GM23338 (cell line): ENCODE measurements at regions not wholly inside any gene's neighbourhood (a gene's known extent, or its start where the extent isn't known, plus 50 kb on each side); places are given as distances from the start of the nearest gene placed in this dataset.

Source experiments
- CREB1 ChIP-seq: fragments of 250-450 bp; sonication (Bioruptor Pico); IDR thresholded peaks from 2 replicates; pipeline ENCODE4 v1.5.0; 2020; ENCODE audit warnings: low read depth, mild to moderate bottlenecking, moderate library complexity
- CTCF ChIP-seq, 2 experiments: fragments of 200-600 bp in 1 of 2; sonication (generic) in 1 of 2; conservative IDR thresholded peaks; 2 replicates each; pipeline versions ENCODE4 v1.5.1 to v1.6.1; 2016 to 2017; ENCODE audit warnings: antibody characterized with exemption in 2 of 2, low read depth in 2 of 2, mild to moderate bottlenecking in 2 of 2, moderate library complexity in 1 of 2
- EZH2 ChIP-seq: fragments of 200-600 bp; sonication (generic); IDR thresholded peaks from one replicate; pipeline ENCODE4 v1.8.0; 2017; ENCODE audit warnings: antibody characterized with exemption, mild to moderate bottlenecking, low read depth; ENCODE audit not compliant: unreplicated experiment
- JUNB ChIP-seq: IDR thresholded peaks from one replicate; pipeline ENCODE4 v1.6.1; 2016; ENCODE audit warnings: antibody characterized with exemption; ENCODE audit not compliant: unreplicated experiment
- POLR2AphosphoS5 ChIP-seq: IDR thresholded peaks from 2 replicates; pipeline ENCODE4 v1.6.1; 2016; ENCODE audit warnings: antibody characterized with exemption, low read depth
- REST ChIP-seq: IDR thresholded peaks from one replicate; pipeline ENCODE4 v1.6.1; 2018; ENCODE audit warnings: antibody characterized with exemption; ENCODE audit not compliant: unreplicated experiment

- TF ChIP-seq CTCF (conservative IDR thresholded peaks at IDR 0.05; ENCODE audit: low read depth in 2 of 2): no peak
- TF ChIP-seq POLR2AphosphoS5: no peak
- no peak for TF ChIP-seq REST
- no peak for TF ChIP-seq JUNB
- no peak for TF ChIP-seq CREB1 (CRISPR knock-in tag)
- no peak for TF ChIP-seq EZH2
These were observed 336.0 kb downstream of the CCDC85A start for GRCh38 chr2:56519806-56520205.
